ENCODE measurements at regions not wholly inside any gene's neighbourhood (a gene's known extent, or its start where the extent isn't known, plus 50 kb on each side); places are given as distances from the start of the nearest gene placed in this dataset.

DNA sequence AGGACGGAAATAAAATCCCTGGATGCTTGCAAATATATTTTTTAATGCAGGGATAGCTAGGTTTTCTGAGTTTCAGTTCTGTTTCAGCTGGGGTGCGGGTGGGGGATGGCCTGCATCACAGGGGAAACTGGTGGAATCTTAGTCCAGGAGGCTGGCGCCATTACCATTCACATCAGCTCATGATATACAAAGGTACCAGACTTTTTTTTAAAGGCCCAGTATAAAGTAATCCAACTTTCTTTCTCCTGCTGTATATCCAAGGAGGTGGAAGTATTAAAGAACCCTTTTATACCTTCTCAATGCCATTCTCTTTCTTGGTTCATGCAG, 343.8 kb downstream of the KCNRG start:
- TF ChIP-seq CTCF (IDR thresholded peaks at IDR 0.05) (no peak), POLR2A (IDR thresholded peaks at IDR 0.05) (no peak)
